HepG2 (cell line): ENCODE measurements at regions not wholly inside any gene's neighbourhood (a gene's known extent, or its start where the extent isn't known, plus 50 kb on each side); places are given as distances from the start of the nearest gene placed in this dataset.

Source experiments
- ADNP ChIP-seq: sonication (generic); formaldehyde crosslinking; IDR thresholded peaks from 2 replicates; pipeline ENCODE4 v1.4.0; 2020; ENCODE audit warnings: missing genetic modification reagents
- CHD2 ChIP-seq: IDR thresholded peaks from 2 replicates; pipeline ENCODE4 v1.6.1; 2011; ENCODE audit warnings: low read depth, low read length, improper control_type of control experiment
- EP300 ChIP-seq, 3 experiments: sonication (generic) in 1 of 3; formaldehyde crosslinking in 1 of 3; IDR thresholded peaks; 2 replicates each; pipeline versions ENCODE4 v1.5.1 to v1.6.1; 2011 to 2020; ENCODE audit warnings: low read depth in 2 of 3, low read length in 2 of 3, borderline replicate concordance in 1 of 3, improper control_type of control experiment in 1 of 3, mild to moderate bottlenecking in 1 of 3, missing genetic modification reagents in 1 of 3, moderate library complexity in 1 of 3
- FOXJ3 ChIP-seq: sonication (generic); formaldehyde crosslinking; IDR thresholded peaks from 2 replicates; pipeline ENCODE4 v1.4.0; 2020; ENCODE audit warnings: missing genetic modification reagents, mild to moderate bottlenecking, borderline replicate concordance
- MAF1 ChIP-seq: sonication (generic); formaldehyde crosslinking; IDR thresholded peaks from 2 replicates; pipeline ENCODE4 v1.5.0; 2020; ENCODE audit warnings: missing genetic modification reagents, borderline replicate concordance
- MXD3 ChIP-seq: IDR thresholded peaks from 2 replicates; pipeline ENCODE4 v1.6.1; 2016; ENCODE audit warnings: mild to moderate bottlenecking, missing biosample characterization, missing genetic modification reagents
- STAG1 ChIP-seq: sonication (generic); formaldehyde crosslinking; IDR thresholded peaks from 2 replicates; pipeline ENCODE4 v1.4.0; 2020; ENCODE audit warnings: missing genetic modification reagents
- THRA ChIP-seq: sonication (generic); formaldehyde crosslinking; IDR thresholded peaks from 2 replicates; pipeline ENCODE4 v1.4.0; 2020; ENCODE audit warnings: missing genetic modification reagents, borderline replicate concordance
- ZNF3 ChIP-seq: IDR thresholded peaks from 2 replicates; pipeline ENCODE4 v1.7.0; 2017; ENCODE audit warnings: inconsistent platforms
- ZNF44 ChIP-seq: sonication (generic); formaldehyde crosslinking; IDR thresholded peaks from 2 replicates; pipeline ENCODE4 v1.5.1; 2020; ENCODE audit warnings: mild to moderate bottlenecking, missing genetic modification reagents
- ZNF737 ChIP-seq: sonication (generic); formaldehyde crosslinking; IDR thresholded peaks from 2 replicates; pipeline ENCODE4 v1.5.0; 2020; ENCODE audit warnings: missing genetic modification reagents, mild to moderate bottlenecking, borderline replicate concordance

GRCh38 chr20:37638527-37638926, 55.3 kb upstream of the CTNNBL1 start:
- TF ChIP-seq THRA (CRISPR knock-in tag): no peak
- TF ChIP-seq ZNF3: no peak
- TF ChIP-seq MXD3 (CRISPR knock-in tag): no peak
- no peak for TF ChIP-seq CHD2
- no peak for TF ChIP-seq ADNP (CRISPR knock-in tag)
- TF ChIP-seq FOXJ3 (CRISPR knock-in tag): no peak
- no peak for TF ChIP-seq MAF1 (CRISPR knock-in tag)
- TF ChIP-seq ZNF737 (CRISPR knock-in tag): no peak
- no peak for TF ChIP-seq EP300 (IDR thresholded peaks at IDR 0.05; ENCODE audit: low read depth in 2 of 2, low read length in 2 of 2)
- TF ChIP-seq EP300 (CRISPR knock-in tag; IDR thresholded peaks at IDR 0.05; ENCODE audit: borderline replicate concordance): no peak
- no peak for TF ChIP-seq STAG1
- TF ChIP-seq ZNF44 (CRISPR knock-in tag): no peak
